A549 (cell line): ENCODE measurements at regions not wholly inside any gene's neighbourhood (a gene's known extent, or its start where the extent isn't known, plus 50 kb on each side); places are given as distances from the start of the nearest gene placed in this dataset.

ENCODE experiments used
- ATAC-seq, 2 experiments: fragments of 200-7000 bp in 1 of 2; fragments of >200 bp in 1 of 2; cut with Nextera tagmentation in 1 of 2; cut with Tn5 transposase in 1 of 2; 3 replicates each; pipeline versions ENCODE4 v1.8.0 to v1.9.1; 2018 to 2020; ENCODE audit warnings: mild to moderate bottlenecking in 1 of 2, moderate library complexity in 1 of 2
- CTCF ChIA-PET: fragments of 300-600 bp; sonication (Branson Sonifier 250); formaldehyde crosslinking; extraction: SDS; loops from one replicate; lab custom pipeline; 2021; ENCODE audit warnings: antibody characterized with exemption, inconsistent platforms; lab: Yijun Ruan, JAX
- POLR2A ChIA-PET: fragments of 350-600 bp; formaldehyde crosslinking; extraction: SDS; loops from one replicate; lab custom pipeline; 2021; ENCODE audit warnings: antibody characterized with exemption, inconsistent platforms; lab: Yijun Ruan, JAX
- DNase-seq, 2 experiments: peaks; one replicate each; pipeline versions ENCODE4 v3.0.0 to v3.0.0-alpha.2; 2011 to 2016; ENCODE audit warnings: low read depth in 1 of 2, low spot score in 1 of 2
- FAIRE-seq: peaks from 2 replicates; lab custom pipeline; 2011; peaks lifted over from hg19 to GRCh38; lab: Jason Lieb, UNC
- H3K27ac ChIP-seq, 2 experiments: fragments of >200 bp; sonication (Bioruptor Twin); formaldehyde crosslinking; 3 replicates each; pipeline ENCODE4 v1.5.1; 2016 to 2017
- H3K4me1 ChIP-seq: fragments of >200 bp; sonication (Bioruptor Twin); formaldehyde crosslinking; 3 replicates; pipeline ENCODE4 v1.6.1; 2016
- H3K4me2 ChIP-seq: fragments of >200 bp; sonication (Bioruptor Twin); formaldehyde crosslinking; 3 replicates; pipeline ENCODE4 v1.6.1; 2016
- H3K4me3 ChIP-seq: fragments of >200 bp; sonication (Bioruptor Twin); formaldehyde crosslinking; 3 replicates; pipeline ENCODE4 v1.5.1; 2016
- H3K9me3 ChIP-seq: fragments of >200 bp; sonication (Bioruptor Twin); formaldehyde crosslinking; 3 replicates; pipeline ENCODE4 v1.6.1; 2016
- FOSB ChIP-seq: fragments of 250-450 bp; sonication (Bioruptor Pico); IDR thresholded peaks from 2 replicates; pipeline ENCODE4 v1.5.0; 2020; ENCODE audit warnings: mild to moderate bottlenecking, moderate library complexity
- HDAC2 ChIP-seq: fragments of 200-600 bp; sonication (generic); IDR thresholded peaks from 2 replicates; pipeline ENCODE4 v1.6.1; 2016
- HOXB13 ChIP-seq: fragments of 250-450 bp; sonication (Bioruptor Pico); IDR thresholded peaks from 2 replicates; pipeline ENCODE4 v1.5.0; 2020; ENCODE audit warnings: low read depth, mild to moderate bottlenecking, moderate library complexity
- MAZ ChIP-seq: fragments of 150-350 bp; IDR thresholded peaks from 2 replicates; pipeline ENCODE4 v1.6.1; 2014; ENCODE audit warnings: antibody characterized with exemption, low read depth, low read length, borderline replicate concordance
- NFE2L2 ChIP-seq: fragments of 150-350 bp; conservative IDR thresholded peaks from 2 replicates; pipeline ENCODE4 v1.6.1; 2014; ENCODE audit warnings: low read length
- NR3C1 ChIP-seq: fragments of >200 bp; sonication (Bioruptor Twin); formaldehyde crosslinking; IDR thresholded peaks from 3 replicates; pipeline ENCODE4 v1.6.1; 2017
- PHF8 ChIP-seq: fragments of 200-600 bp; sonication (generic); IDR thresholded peaks from 2 replicates; pipeline ENCODE4 v1.6.1; 2016; ENCODE audit warnings: low read depth, mild to moderate bottlenecking, antibody characterized with exemption, moderate library complexity, borderline replicate concordance
- POLR2A ChIP-seq: IDR thresholded peaks from 2 replicates; pipeline ENCODE4 v1.6.1; 2012; ENCODE audit warnings: mild to moderate bottlenecking, low read length
- POLR2AphosphoS2 ChIP-seq: conservative IDR thresholded peaks from 2 replicates; pipeline ENCODE4 v1.6.1; 2012; ENCODE audit warnings: low read length, improper control_type of control experiment, inconsistent platforms
- RAD21 ChIP-seq, 2 experiments: fragments of >200 bp in 1 of 2; sonication (Bioruptor Twin) in 1 of 2; formaldehyde crosslinking in 1 of 2; IDR thresholded peaks in 1 of 2; conservative IDR thresholded peaks in 1 of 2; 2 replicates in 1 of 2; 3 replicates in 1 of 2; pipeline ENCODE4 v1.6.1; 2012 to 2018; ENCODE audit warnings: inconsistent platforms in 1 of 2
- SMC3 ChIP-seq: fragments of >200 bp; sonication (Bioruptor Twin); formaldehyde crosslinking; IDR thresholded peaks from 3 replicates; pipeline ENCODE4 v1.6.1; 2018; ENCODE audit warnings: inconsistent platforms
- TP53 ChIP-seq: fragments of 250-450 bp; sonication (Bioruptor Pico); IDR thresholded peaks from 2 replicates; pipeline ENCODE4 v1.5.0; 2021; ENCODE audit warnings: mild to moderate bottlenecking, moderate library complexity
- ZC3H11A ChIP-seq: fragments of 450-650 bp; IDR thresholded peaks from 2 replicates; pipeline ENCODE4 v1.6.1; 2014; ENCODE audit warnings: antibody characterized with exemption, mild to moderate bottlenecking
- ZFP36 ChIP-seq: fragments of 450-650 bp; IDR thresholded peaks from 2 replicates; pipeline ENCODE4 v1.6.1; 2014; ENCODE audit warnings: borderline replicate concordance; ENCODE audit not compliant: partially characterized antibody
- ZNF302 ChIP-seq: fragments of 250-450 bp; sonication (Bioruptor Pico); IDR thresholded peaks from 2 replicates; pipeline ENCODE4 v1.9.0; 2021; ENCODE audit warnings: inconsistent platforms, mild to moderate bottlenecking, moderate library complexity
- WGBS: methylation state at CpG from one replicate; pipeline ENCODE4 v1.1.6; 2017; ENCODE audit errors: missing lambda C conversion rate; 5-methylcytosine and 5-hydroxymethylcytosine counted together
- TF ChIP-seq, protein P1 (sequence below): fragments of >200 bp; sonication (Bioruptor Twin); formaldehyde crosslinking; IDR thresholded peaks from 3 replicates; pipeline ENCODE4 v1.6.1; 2016
- TF ChIP-seq, protein P2 (sequence below): fragments of >200 bp; sonication (Bioruptor Twin); formaldehyde crosslinking; IDR thresholded peaks from 3 replicates; pipeline ENCODE4 v1.5.1; 2016

DNA sequence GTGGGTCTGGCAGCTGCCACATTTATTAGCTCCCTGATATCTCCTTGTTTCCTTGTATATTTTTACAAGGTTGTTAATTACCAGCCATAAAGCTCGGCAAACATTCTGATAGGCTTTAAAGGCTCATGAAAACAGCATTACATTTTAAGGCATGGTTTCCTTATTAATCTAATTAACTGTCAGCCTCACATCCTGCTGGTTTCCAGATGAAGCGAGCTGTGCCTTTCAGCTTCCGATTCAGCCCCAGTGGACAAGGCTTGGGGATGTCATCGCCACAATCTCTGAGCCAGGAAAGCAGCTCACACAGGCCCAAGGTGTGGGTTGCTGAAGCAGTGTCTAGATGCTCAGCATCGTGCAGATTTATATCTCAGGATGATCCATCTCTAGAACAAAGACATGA is 66.0 kb upstream of the RALY start (continued):
- TF ChIP-seq, protein P1, sequence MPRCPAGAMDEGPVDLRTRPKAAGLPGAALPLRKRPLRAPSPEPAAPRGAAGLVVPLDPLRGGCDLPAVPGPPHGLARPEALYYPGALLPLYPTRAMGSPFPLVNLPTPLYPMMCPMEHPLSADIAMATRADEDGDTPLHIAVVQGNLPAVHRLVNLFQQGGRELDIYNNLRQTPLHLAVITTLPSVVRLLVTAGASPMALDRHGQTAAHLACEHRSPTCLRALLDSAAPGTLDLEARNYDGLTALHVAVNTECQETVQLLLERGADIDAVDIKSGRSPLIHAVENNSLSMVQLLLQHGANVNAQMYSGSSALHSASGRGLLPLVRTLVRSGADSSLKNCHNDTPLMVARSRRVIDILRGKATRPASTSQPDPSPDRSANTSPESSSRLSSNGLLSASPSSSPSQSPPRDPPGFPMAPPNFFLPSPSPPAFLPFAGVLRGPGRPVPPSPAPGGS = no peak
- TF ChIP-seq PHF8 (no peak), ZNF302 (CRISPR knock-in tag) (no peak), POLR2AphosphoS2 (no peak)
- TF ChIP-seq, protein P2, sequence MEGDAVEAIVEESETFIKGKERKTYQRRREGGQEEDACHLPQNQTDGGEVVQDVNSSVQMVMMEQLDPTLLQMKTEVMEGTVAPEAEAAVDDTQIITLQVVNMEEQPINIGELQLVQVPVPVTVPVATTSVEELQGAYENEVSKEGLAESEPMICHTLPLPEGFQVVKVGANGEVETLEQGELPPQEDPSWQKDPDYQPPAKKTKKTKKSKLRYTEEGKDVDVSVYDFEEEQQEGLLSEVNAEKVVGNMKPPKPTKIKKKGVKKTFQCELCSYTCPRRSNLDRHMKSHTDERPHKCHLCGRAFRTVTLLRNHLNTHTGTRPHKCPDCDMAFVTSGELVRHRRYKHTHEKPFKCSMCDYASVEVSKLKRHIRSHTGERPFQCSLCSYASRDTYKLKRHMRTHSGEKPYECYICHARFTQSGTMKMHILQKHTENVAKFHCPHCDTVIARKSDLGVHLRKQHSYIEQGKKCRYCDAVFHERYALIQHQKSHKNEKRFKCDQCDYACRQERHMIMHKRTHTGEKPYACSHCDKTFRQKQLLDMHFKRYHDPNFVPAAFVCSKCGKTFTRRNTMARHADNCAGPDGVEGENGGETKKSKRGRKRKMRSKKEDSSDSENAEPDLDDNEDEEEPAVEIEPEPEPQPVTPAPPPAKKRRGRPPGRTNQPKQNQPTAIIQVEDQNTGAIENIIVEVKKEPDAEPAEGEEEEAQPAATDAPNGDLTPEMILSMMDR = no peak

DNA sequence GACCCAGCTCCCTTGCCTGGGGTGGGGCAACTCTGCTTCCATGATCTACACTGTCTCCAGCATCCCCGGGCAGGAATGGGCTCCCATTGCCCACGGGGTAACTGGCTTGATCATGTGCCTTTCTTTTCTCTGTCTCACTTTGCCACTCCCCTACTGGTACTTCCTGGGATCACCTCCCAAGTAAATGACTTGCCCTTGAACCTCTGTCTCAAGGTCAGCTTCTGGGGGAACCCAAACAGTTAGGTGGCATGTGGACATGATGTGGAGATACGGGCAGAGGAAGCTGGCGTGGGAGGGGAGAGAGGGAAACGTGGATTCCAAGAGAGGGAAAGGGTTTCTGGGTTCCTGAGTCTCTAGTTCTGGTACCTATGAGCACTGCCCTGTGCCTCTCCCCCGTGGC is 63.8 kb upstream of the RALY start:
- TF ChIP-seq POLR2A (no peak), MAZ (no peak), ZC3H11A (no peak), FOSB (CRISPR knock-in tag) (no peak), NFE2L2 (no peak), HDAC2 (no peak), HOXB13 (CRISPR knock-in tag) (no peak), ZFP36 (no peak), TP53 (CRISPR knock-in tag) (no peak), NR3C1 (no peak)
- Histone ChIP-seq H3K4me1 (no peaks in the 10 kb centered on the region), H3K4me2 (no peak overlapping the region), H3K4me3 (no peak overlapping the region), H3K9me3 (no peaks in the 10 kb centered on the region), H3K27ac (no peak overlapping the region)
- ChIA-PET CTCF (interaction anchor here (1.0 to 1.6 kb wide), 2 partner anchors 15 to 41 kb away, joined by 3 to 6 read pairs; no protein-coding TSS in a partner anchor), POLR2A (no interaction called here)
- DNase-seq (no peak), ATAC-seq (0 out of 6 replicates have a peak, but pooled peaks of 1 of the 2 experiments have one; percentile 34), FAIRE-seq (no peak)
- WGBS = 32% methylated on average over 6 of the region's 6 CpGs

DNA sequence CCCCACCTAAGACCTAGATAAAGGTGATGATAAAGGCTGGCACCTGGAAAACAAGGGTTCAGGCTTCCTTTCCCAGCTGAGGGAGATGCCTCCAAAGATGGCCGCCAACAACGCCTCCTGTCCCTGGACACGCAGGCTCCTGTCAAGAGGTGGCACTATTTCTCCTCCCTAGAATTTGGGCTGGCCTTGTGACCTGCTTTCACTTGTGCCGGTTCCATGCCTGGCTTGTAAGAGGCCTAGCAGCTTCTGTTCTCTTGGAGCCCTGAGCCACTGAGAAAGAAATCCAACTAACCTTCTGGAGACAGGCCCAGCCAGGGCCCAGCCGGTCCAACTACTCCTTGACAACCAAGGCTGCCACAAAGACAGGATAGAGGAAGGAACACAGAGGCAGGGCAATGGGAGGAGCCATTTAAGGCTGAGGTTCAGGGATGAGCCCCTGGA is 60.2 kb upstream of the RALY start:
- ChIA-PET POLR2A (no interaction called here), CTCF (interaction anchor here (0.6 to 3.3 kb wide), 4 partner anchors 12 to 136 kb away, joined by 3 to 12 read pairs (median 3); no protein-coding TSS in a partner anchor)
- TF ChIP-seq FOSB (CRISPR knock-in tag) (no peak), MAZ (no peak), RAD21 (conservative IDR thresholded peaks at IDR 0.05 in 1 of 2, IDR thresholded peaks at IDR 0.05 in 1 of 2) (peak; percentile 51 to 76), SMC3 (peak; percentile 24; the same call in 1 of the 3 replicates)
- TF ChIP-seq, protein P2 = peak; percentile 33; the same call in 1 of the 3 replicates
- H3K9me3 ChIP-seq = no peaks in the 10 kb centered on the region
- WGBS = 72% methylated on average over 5 of the region's 5 CpGs
- H3K4me2 ChIP-seq = no peak overlapping the region
- peak; percentile 23 to 69 for DNase-seq
- FAIRE-seq = no peak
- H3K27ac ChIP-seq = no peak overlapping the region
- H3K4me1 ChIP-seq = no peaks in the 10 kb centered on the region
- ATAC-seq = peak; percentile 62 to 87; a peak in 4 of 6 replicates
- H3K4me3 ChIP-seq = no peak overlapping the region
